Naive thymus-derived CD4-positive, alpha-beta T cell (primary cell): ENCODE measurements at regions not wholly inside any gene's neighbourhood (a gene's known extent, or its start where the extent isn't known, plus 50 kb on each side); places are given as distances from the start of the nearest gene placed in this dataset.

Experiments
- ATAC-seq: fragments of 150-1000 bp; cut with Tn5 transposase; 2 replicates; pipeline ENCODE4 v1.10.0; 2021; ENCODE audit warnings: mild to moderate bottlenecking, moderate library complexity
- CTCF ChIA-PET: fragments of 350-600 bp; sonication (Branson Sonifier 250); formaldehyde crosslinking; loops from one replicate; lab custom pipeline; 2021; ENCODE audit warnings: antibody characterized with exemption; lab: Charles Lee
- POLR2A ChIA-PET: fragments of 350-600 bp; sonication (Branson Sonifier 250); formaldehyde crosslinking; loops from one replicate; lab custom pipeline; 2021; ENCODE audit warnings: antibody characterized with exemption, inconsistent platforms; lab: Charles Lee
- DNase-seq, 9 donors: peaks; one replicate each; pipeline versions ENCODE4 v3.0.0 to v3.0.0-alpha.2; 2020 to 2022; ENCODE audit warnings: mixed read lengths in 1 of 9
- H3K27ac ChIP-seq: one replicate; pipeline ENCODE4 v1.7.0; 2013; ENCODE audit warnings: mild to moderate bottlenecking, low read depth, low read length, moderate library complexity
- H3K27me3 ChIP-seq, 2 donors: one replicate each; pipeline ENCODE4 v1.7.0; 2013; ENCODE audit warnings: low read length in 2 of 2, mild to moderate bottlenecking in 2 of 2, moderate library complexity in 2 of 2; ENCODE audit not compliant: control insufficient read depth in 2 of 2, insufficient read depth in 2 of 2
- H3K36me3 ChIP-seq, 3 experiments: 1 replicate in 2 of 3; 2 replicates in 1 of 3; pipeline ENCODE4 v1.7.0; 2013; ENCODE audit warnings: low read length in 3 of 3, mild to moderate bottlenecking in 3 of 3, moderate library complexity in 1 of 3; ENCODE audit not compliant: insufficient read depth in 3 of 3, control insufficient read depth in 2 of 3
- H3K4me1 ChIP-seq, 2 donors: one replicate each; pipeline ENCODE4 v1.7.0; 2013; ENCODE audit warnings: low read length in 2 of 2, mild to moderate bottlenecking in 2 of 2, moderate library complexity in 1 of 2; ENCODE audit not compliant: control insufficient read depth in 2 of 2, insufficient read depth in 2 of 2
- H3K4me3 ChIP-seq: 2 replicates; pipeline ENCODE4 v1.7.0; 2013; ENCODE audit warnings: mild to moderate bottlenecking, low read length
- H3K9me3 ChIP-seq, 3 experiments: 1 replicate in 2 of 3; 2 replicates in 1 of 3; pipeline ENCODE4 v1.7.0; 2013; ENCODE audit warnings: low read length in 3 of 3; ENCODE audit not compliant: control insufficient read depth in 2 of 3
- H3K27ac Mint-ChIP-seq, 9 donors: one replicate each; pipeline ENCODE4 v1.8.0; 2020 to 2022; ENCODE audit warnings: mixed read lengths in 9 of 9, mild to moderate bottlenecking in 8 of 9, moderate library complexity in 5 of 9, inconsistent platforms in 2 of 9
- H3K27me3 Mint-ChIP-seq, 5 donors: one replicate each; pipeline ENCODE4 v1.8.0; 2021 to 2022; ENCODE audit warnings: mixed read lengths in 5 of 5, mild to moderate bottlenecking in 1 of 5
- H3K36me3 Mint-ChIP-seq, 5 donors: one replicate each; pipeline ENCODE4 v1.8.0; 2020 to 2022; ENCODE audit warnings: mixed read lengths in 5 of 5, mild to moderate bottlenecking in 3 of 5, inconsistent platforms in 1 of 5
- H3K4me1 Mint-ChIP-seq, 7 donors: one replicate each; pipeline ENCODE4 v1.8.0; 2020 to 2022; ENCODE audit warnings: mixed read lengths in 7 of 7, mild to moderate bottlenecking in 3 of 7, inconsistent platforms in 1 of 7
- H3K4me3 Mint-ChIP-seq, 10 donors: one replicate each; pipeline ENCODE4 v1.8.0; 2020 to 2022; ENCODE audit warnings: mild to moderate bottlenecking in 10 of 10, mixed read lengths in 10 of 10, moderate library complexity in 6 of 10, inconsistent platforms in 2 of 10
- H3K9me3 Mint-ChIP-seq, 11 donors: one replicate each; pipeline ENCODE4 v1.8.0; 2020 to 2022; ENCODE audit warnings: mixed read lengths in 11 of 11, mild to moderate bottlenecking in 4 of 11, inconsistent platforms in 1 of 11, moderate library complexity in 1 of 11
- intact Hi-C, 2 donors: fragments of 100-400 bp; cut with micrococcal nuclease; formaldehyde crosslinking; loops; one replicate each; pipeline ENCODE4 v1.15.1; 2023

GRCh38 chr4:43241104-43241503, 348.6 kb downstream of the GRXCR1 start:
- no peaks in the 10 kb centered on the region for H3K27me3 ChIP-seq
- POLR2A ChIA-PET: no interaction called here
- H3K4me3 Mint-ChIP-seq: no peak overlapping the region
- H3K27me3 Mint-ChIP-seq: no peaks in the 10 kb centered on the region
- no peak overlapping the region for H3K27ac Mint-ChIP-seq
- no peak overlapping the region for H3K27ac ChIP-seq
- DNase-seq: no peak
- H3K9me3 Mint-ChIP-seq: peaks cover 0 to 31% (median 6%) of the 10 kb centered on the region in 11 donors
- no peaks in the 10 kb centered on the region for H3K9me3 ChIP-seq
- no peaks in the 10 kb centered on the region for H3K36me3 ChIP-seq
- no peaks in the 10 kb centered on the region for H3K4me1 Mint-ChIP-seq
- no peaks in the 10 kb centered on the region for H3K4me1 ChIP-seq
- intact Hi-C loops: no loop called here
- CTCF ChIA-PET: no interaction called here
- no peak for ATAC-seq
- no peak overlapping the region for H3K4me3 ChIP-seq
- H3K36me3 Mint-ChIP-seq: peaks cover 0 to 4% (median 0%) of the 10 kb centered on the region in 5 donors

GRCh38 chr4:43242606-43243005, 350.1 kb downstream of the GRXCR1 start:
- Mint-ChIP-seq H3K27ac (no peak overlapping the region), H3K4me3 (no peak overlapping the region), H3K9me3 (peaks cover 0 to 38% (median 8%) of the 10 kb centered on the region in 11 donors), H3K4me1 (no peaks in the 10 kb centered on the region), H3K27me3 (no peaks in the 10 kb centered on the region), H3K36me3 (peaks cover 0 to 4% (median 0%) of the 10 kb centered on the region in 5 donors)
- H3K4me3 ChIP-seq: no peak overlapping the region
- DNase-seq (no peak), ATAC-seq (no peak)
- no peaks in the 10 kb centered on the region for H3K4me1 ChIP-seq
- POLR2A ChIA-PET: no interaction called here
- no peaks in the 10 kb centered on the region for H3K27me3 ChIP-seq
- no peaks in the 10 kb centered on the region for H3K36me3 ChIP-seq
- no peaks in the 10 kb centered on the region for H3K9me3 ChIP-seq
- intact Hi-C loops: no loop called here
- CTCF ChIA-PET: no interaction called here
- no peak overlapping the region for H3K27ac ChIP-seq

- no peaks in the 10 kb centered on the region for H3K27me3 ChIP-seq
- Mint-ChIP-seq H3K9me3 (peaks cover 0 to 38% (median 8%) of the 10 kb centered on the region in 11 donors), H3K36me3 (peaks cover 0 to 4% (median 0%) of the 10 kb centered on the region in 5 donors), H3K27ac (no peak overlapping the region), H3K27me3 (no peaks in the 10 kb centered on the region), H3K4me1 (no peaks in the 10 kb centered on the region), H3K4me3 (no peak overlapping the region)
- CTCF ChIA-PET: no interaction called here
- no peaks in the 10 kb centered on the region for H3K36me3 ChIP-seq
- intact Hi-C loops: no loop called here
- no peak overlapping the region for H3K4me3 ChIP-seq
- POLR2A ChIA-PET: no interaction called here
- ATAC-seq (no peak), DNase-seq (no peak)
- H3K4me1 ChIP-seq: no peaks in the 10 kb centered on the region
- H3K27ac ChIP-seq: no peak overlapping the region
- H3K9me3 ChIP-seq: no peaks in the 10 kb centered on the region
Measured at GRCh38 chr4:43243433-43244116, 351.1 kb downstream of the GRXCR1 start.

GRCh38 chr4:43244688-43245382, 352.3 kb downstream of the GRXCR1 start:
- no peaks in the 10 kb centered on the region for H3K27me3 Mint-ChIP-seq
- Histone ChIP-seq H3K36me3 (no peaks in the 10 kb centered on the region), H3K4me1 (no peaks in the 10 kb centered on the region), H3K4me3 (no peak overlapping the region), H3K27me3 (no peaks in the 10 kb centered on the region), H3K27ac (no peak overlapping the region), H3K9me3 (no peaks in the 10 kb centered on the region)
- ATAC-seq (no peak), DNase-seq (no peak)
- no peak overlapping the region for H3K4me3 Mint-ChIP-seq
- CTCF ChIA-PET: no interaction called here
- H3K27ac Mint-ChIP-seq: no peak overlapping the region
- no peaks in the 10 kb centered on the region for H3K4me1 Mint-ChIP-seq
- POLR2A ChIA-PET: no interaction called here
- H3K9me3 Mint-ChIP-seq: peaks cover 1 to 40% (median 10%) of the 10 kb centered on the region in 11 donors
- H3K36me3 Mint-ChIP-seq: no peaks in the 10 kb centered on the region
- intact Hi-C loops: no loop called here

GRCh38 chr4:43251841-43252240, 359.3 kb downstream of the GRXCR1 start:
- Histone ChIP-seq H3K4me3 (no peak overlapping the region), H3K36me3 (no peaks in the 10 kb centered on the region), H3K9me3 (no peaks in the 10 kb centered on the region), H3K27me3 (no peaks in the 10 kb centered on the region), H3K27ac (no peak overlapping the region), H3K4me1 (no peaks in the 10 kb centered on the region)
- peaks cover 0 to 4% (median 0%) of the 10 kb centered on the region in 5 donors for H3K36me3 Mint-ChIP-seq
- H3K4me3 Mint-ChIP-seq: no peak overlapping the region
- ATAC-seq: no peak
- intact Hi-C loops: no loop called here
- H3K27me3 Mint-ChIP-seq: no peaks in the 10 kb centered on the region
- H3K9me3 Mint-ChIP-seq: peaks cover 3 to 30% (median 10%) of the 10 kb centered on the region in 11 donors
- no peaks in the 10 kb centered on the region for H3K4me1 Mint-ChIP-seq
- CTCF ChIA-PET: no interaction called here
- POLR2A ChIA-PET: no interaction called here
- no peak overlapping the region for H3K27ac Mint-ChIP-seq
- DNase-seq: no peak

- H3K4me1 ChIP-seq: no peaks in the 10 kb centered on the region
- ChIA-PET POLR2A (no interaction called here), CTCF (no interaction called here)
- Mint-ChIP-seq H3K27me3 (no peaks in the 10 kb centered on the region), H3K27ac (no peak overlapping the region), H3K4me1 (no peaks in the 10 kb centered on the region), H3K36me3 (peaks cover 0 to 4% (median 0%) of the 10 kb centered on the region in 5 donors), H3K4me3 (no peak overlapping the region), H3K9me3 (peaks cover 2 to 27% (median 11%) of the 10 kb centered on the region in 11 donors)
- no peak overlapping the region for H3K4me3 ChIP-seq
- H3K27ac ChIP-seq: no peak overlapping the region
- DNase-seq (no peak), ATAC-seq (no peak)
- intact Hi-C loops: no loop called here
- H3K27me3 ChIP-seq: no peaks in the 10 kb centered on the region
- no peaks in the 10 kb centered on the region for H3K9me3 ChIP-seq
- H3K36me3 ChIP-seq: no peaks in the 10 kb centered on the region
Measured at GRCh38 chr4:43253541-43253940, 361.0 kb downstream of the GRXCR1 start.

- POLR2A ChIA-PET: no interaction called here
Measured at GRCh38 chr4:43264730-43265129, 372.2 kb downstream of the GRXCR1 start.

More at GRCh38 chr4:43264730-43265129, 372.2 kb downstream of the GRXCR1 start:
- ATAC-seq (no peak), DNase-seq (no peak)
- Histone ChIP-seq H3K27ac (no peak overlapping the region), H3K36me3 (no peaks in the 10 kb centered on the region), H3K4me1 (no peaks in the 10 kb centered on the region), H3K27me3 (no peaks in the 10 kb centered on the region), H3K9me3 (peaks cover 0 to 3% (median 0%) of the 10 kb centered on the region in 3 experiments), H3K4me3 (no peak overlapping the region)
- Mint-ChIP-seq H3K9me3 (peaks cover 4 to 26% (median 10%) of the 10 kb centered on the region in 11 donors), H3K36me3 (no peaks in the 10 kb centered on the region), H3K27me3 (no peaks in the 10 kb centered on the region), H3K4me3 (no peak overlapping the region), H3K27ac (no peak overlapping the region), H3K4me1 (no peaks in the 10 kb centered on the region)
- CTCF ChIA-PET: no interaction called here
- intact Hi-C loops: no loop called here
